HUES64 (cell line): ENCODE measurements at regions not wholly inside any gene's neighbourhood (a gene's known extent, or its start where the extent isn't known, plus 50 kb on each side); places are given as distances from the start of the nearest gene placed in this dataset.

Experiments
- H3K27ac ChIP-seq: 2 replicates; pipeline ENCODE4 v1.7.0; 2013; ENCODE audit warnings: low read depth, low read length, inconsistent platforms
- H3K27me3 ChIP-seq: 2 replicates; pipeline ENCODE4 v1.6.1; 2013; ENCODE audit warnings: mild to moderate bottlenecking, low read length; ENCODE audit not compliant: insufficient read depth
- H3K36me3 ChIP-seq: 2 replicates; pipeline ENCODE4 v1.6.1; 2013; ENCODE audit warnings: mild to moderate bottlenecking, low read length; ENCODE audit not compliant: insufficient read depth
- H3K4me1 ChIP-seq: 2 replicates; pipeline ENCODE4 v1.6.1; 2013; ENCODE audit warnings: mild to moderate bottlenecking, low read length, moderate library complexity; ENCODE audit not compliant: insufficient read depth
- H3K4me3 ChIP-seq: 2 replicates; pipeline ENCODE4 v1.5.1; 2013; ENCODE audit warnings: mild to moderate bottlenecking, low read length, moderate library complexity
- H3K9ac ChIP-seq: 2 replicates; pipeline ENCODE4 v1.6.1; 2013; ENCODE audit warnings: mild to moderate bottlenecking, low read depth, low read length
- H3K9me3 ChIP-seq: 2 replicates; pipeline ENCODE4 v1.6.1; 2013; ENCODE audit warnings: low read depth, low read length; ENCODE audit not compliant: insufficient read depth
- WGBS: fragments of 150-250, 120-280 bp; methylation state at CpG from one replicate; pipeline ENCODE4 v1.1.7; 2013; ENCODE audit warnings: missing lambda C conversion rate; 5-methylcytosine and 5-hydroxymethylcytosine counted together

- no peak overlapping the region for H3K27ac ChIP-seq
- 91% methylated on average over 2 of the region's 2 CpGs for WGBS
- no peaks in the 10 kb centered on the region for H3K36me3 ChIP-seq
- H3K9me3 ChIP-seq, result peaks cover 7% of the 10 kb centered on the region; the same call in 1 of the 2 replicates
- H3K4me3 ChIP-seq, result no peak overlapping the region
- no peaks in the 10 kb centered on the region for H3K4me1 ChIP-seq
- no peaks in the 10 kb centered on the region for H3K27me3 ChIP-seq
- H3K9ac ChIP-seq, result no peak overlapping the region
Observed at GRCh38 chr12:25896981-25897380, 61.5 kb upstream of the RASSF8 start.

- WGBS, result 100% methylated on average over 1 of the region's 2 CpGs
- H3K9ac ChIP-seq, result no peak overlapping the region
- H3K4me3 ChIP-seq, result no peak overlapping the region
- H3K9me3 ChIP-seq, result no peaks in the 10 kb centered on the region
- H3K36me3 ChIP-seq, result no peaks in the 10 kb centered on the region
- H3K4me1 ChIP-seq, result no peaks in the 10 kb centered on the region
- no peak overlapping the region for H3K27ac ChIP-seq
- no peaks in the 10 kb centered on the region for H3K27me3 ChIP-seq
Observed at GRCh38 chr12:25903603-25904245, 54.8 kb upstream of the RASSF8 start.

- Histone ChIP-seq H3K9me3 (no peaks in the 10 kb centered on the region), H3K9ac (no peak overlapping the region), H3K27ac (no peak overlapping the region), H3K36me3 (no peaks in the 10 kb centered on the region), H3K4me1 (no peaks in the 10 kb centered on the region), H3K27me3 (no peaks in the 10 kb centered on the region), H3K4me3 (no peak overlapping the region)
- no CpG with 5 or more reads among the region's 1 CpG for WGBS
Observed at GRCh38 chr12:25904442-25904841, 54.0 kb upstream of the RASSF8 start.

GRCh38 chr12:25906651-25907340 is 51.7 kb upstream of the RASSF8 start:
- Histone ChIP-seq H3K4me3 (no peak overlapping the region), H3K27me3 (no peaks in the 10 kb centered on the region), H3K4me1 (no peaks in the 10 kb centered on the region)

More at GRCh38 chr12:25906651-25907340, 51.7 kb upstream of the RASSF8 start:
- Histone ChIP-seq H3K9ac (no peak overlapping the region), H3K9me3 (no peaks in the 10 kb centered on the region), H3K27ac (no peak overlapping the region), H3K36me3 (no peaks in the 10 kb centered on the region)
- WGBS, result 96% methylated on average over 2 of the region's 2 CpGs
